Hepatocyte (in vitro differentiated cells): ENCODE measurements at regions not wholly inside any gene's neighbourhood (a gene's known extent, or its start where the extent isn't known, plus 50 kb on each side); places are given as distances from the start of the nearest gene placed in this dataset.

Experiments
- DNase-seq: peaks from one replicate; pipeline ENCODE4 v3.0.0-alpha.2; 2016; ENCODE audit warnings: low spot score
- H2AFZ ChIP-seq: fragments of 200-600 bp; sonication (generic); 2 replicates; pipeline ENCODE4 v1.6.0; 2016; ENCODE audit warnings: antibody characterized with exemption, mild to moderate bottlenecking
- H3K27ac ChIP-seq: fragments of 200-600 bp; sonication (generic); 2 replicates; pipeline ENCODE4 v1.5.1; 2016; ENCODE audit warnings: mild to moderate bottlenecking
- H3K27me3 ChIP-seq: fragments of 200-600 bp; sonication (generic); 2 replicates; pipeline ENCODE4 v1.6.1; 2016
- H3K36me3 ChIP-seq: fragments of 200-600 bp; sonication (generic); replicated peaks from 2 replicates; pipeline ENCODE4 v1.5.1; 2016; ENCODE audit warnings: low read depth; ENCODE audit not compliant: insufficient read depth
- H3K4me1 ChIP-seq: fragments of 200-600 bp; sonication (generic); 2 replicates; pipeline ENCODE4 v1.5.1; 2016; ENCODE audit warnings: mild to moderate bottlenecking, moderate library complexity; ENCODE audit not compliant: insufficient read depth
- H3K4me2 ChIP-seq: fragments of 200-600 bp; sonication (generic); 2 replicates; pipeline ENCODE4 v1.6.0; 2016
- H3K4me3 ChIP-seq: fragments of 200-600 bp; sonication (generic); 2 replicates; pipeline ENCODE4 v1.5.1; 2016; ENCODE audit warnings: mild to moderate bottlenecking
- H3K79me2 ChIP-seq: fragments of 200-600 bp; sonication (generic); 2 replicates; pipeline ENCODE4 v1.6.0; 2017; ENCODE audit warnings: mild to moderate bottlenecking
- H3K9me2 ChIP-seq: fragments of 200-600 bp; sonication (generic); replicated peaks from 2 replicates; pipeline ENCODE4 v1.6.0; 2017; ENCODE audit warnings: mild to moderate bottlenecking; ENCODE audit not compliant: insufficient read depth
- H3K9me3 ChIP-seq: fragments of 200-600 bp; sonication (generic); 2 replicates; pipeline ENCODE4 v1.5.1; 2016; ENCODE audit warnings: low read depth, mild to moderate bottlenecking
- H4K20me1 ChIP-seq: fragments of 200-600 bp; sonication (generic); 2 replicates; pipeline ENCODE4 v1.6.0; 2016; ENCODE audit warnings: mild to moderate bottlenecking; ENCODE audit not compliant: insufficient read depth, poor library complexity, severe bottlenecking
- CTCF ChIP-seq: fragments of 200-600 bp; sonication (generic); IDR thresholded peaks from 2 replicates; pipeline ENCODE4 v1.5.1; 2016; ENCODE audit warnings: antibody characterized with exemption, mild to moderate bottlenecking; ENCODE audit not compliant: poor library complexity
- EZH2 ChIP-seq: fragments of 200-600 bp; sonication (generic); IDR thresholded peaks from 2 replicates; pipeline ENCODE4 v1.6.1; 2016; ENCODE audit warnings: antibody characterized with exemption, mild to moderate bottlenecking, borderline replicate concordance
- EZH2phosphoT487 ChIP-seq: fragments of 200-600 bp; sonication (generic); IDR thresholded peaks from one replicate; pipeline ENCODE4 v1.6.1; 2018; ENCODE audit warnings: antibody characterized with exemption, mild to moderate bottlenecking, low read depth, moderate library complexity; ENCODE audit not compliant: unreplicated experiment, severe bottlenecking
- WGBS: methylation state at CpG from one replicate; pipeline ENCODE4 v1.1.6; 2016; ENCODE audit warnings: low lambda C conversion rate; ENCODE audit errors: missing lambda C conversion rate; 5-methylcytosine and 5-hydroxymethylcytosine counted together

- no peak for TF ChIP-seq CTCF
- no peak for TF ChIP-seq EZH2phosphoT487
- no peak for TF ChIP-seq EZH2
- Histone ChIP-seq H3K79me2 (no peaks in the 10 kb centered on the region), H2AFZ (no peak overlapping the region), H3K9me3 (no peaks in the 10 kb centered on the region), H3K4me2 (no peak overlapping the region), H3K27me3 (no peaks in the 10 kb centered on the region), H3K9me2 (no peaks in the 10 kb centered on the region), H3K4me1 (no peaks in the 10 kb centered on the region), H3K27ac (peak overlapping the region; percentile 13), H4K20me1 (no peaks in the 10 kb centered on the region), H3K4me3 (no peak overlapping the region), H3K36me3 (no peaks in the 10 kb centered on the region)
- DNase-seq = no peak
- 89% methylated on average over 2 of the region's 2 CpGs for WGBS
Measured at GRCh38 chr4:23733476-23733875, 156.4 kb downstream of the PPARGC1A start.

GRCh38 chr4:23730998-23731397 lies 158.8 kb downstream of the PPARGC1A start:
- Histone ChIP-seq H3K4me1 (no peaks in the 10 kb centered on the region), H3K27me3 (no peaks in the 10 kb centered on the region), H3K36me3 (no peaks in the 10 kb centered on the region), H3K79me2 (no peaks in the 10 kb centered on the region), H2AFZ (no peak overlapping the region), H3K9me3 (no peaks in the 10 kb centered on the region), H3K4me2 (no peak overlapping the region), H3K9me2 (no peaks in the 10 kb centered on the region), H3K27ac (no peak overlapping the region), H3K4me3 (no peak overlapping the region), H4K20me1 (no peaks in the 10 kb centered on the region)
- DNase-seq = no peak
- TF ChIP-seq EZH2phosphoT487 (no peak), EZH2 (no peak), CTCF (no peak)

GRCh38 chr4:23728971-23729370 lies 160.9 kb downstream of the PPARGC1A start:
- H4K20me1 ChIP-seq = no peaks in the 10 kb centered on the region
- no peak for DNase-seq
- no peaks in the 10 kb centered on the region for H3K36me3 ChIP-seq
- TF ChIP-seq EZH2 (no peak), EZH2phosphoT487 (no peak), CTCF (no peak)
- H3K9me2 ChIP-seq = no peaks in the 10 kb centered on the region
- no peak overlapping the region for H3K4me3 ChIP-seq
- no peak overlapping the region for H3K4me2 ChIP-seq
- H3K27ac ChIP-seq = no peak overlapping the region
- no peak overlapping the region for H2AFZ ChIP-seq
- H3K27me3 ChIP-seq = no peaks in the 10 kb centered on the region
- no peaks in the 10 kb centered on the region for H3K4me1 ChIP-seq
- H3K79me2 ChIP-seq = no peaks in the 10 kb centered on the region
- no peaks in the 10 kb centered on the region for H3K9me3 ChIP-seq

- H3K4me2 ChIP-seq = no peak overlapping the region
- H3K27ac ChIP-seq = no peak overlapping the region
- no peaks in the 10 kb centered on the region for H3K4me1 ChIP-seq
- H3K27me3 ChIP-seq = no peaks in the 10 kb centered on the region
- no peak for DNase-seq
- no peak overlapping the region for H3K4me3 ChIP-seq
- H3K36me3 ChIP-seq = no peaks in the 10 kb centered on the region
- H4K20me1 ChIP-seq = no peaks in the 10 kb centered on the region
- no peaks in the 10 kb centered on the region for H3K9me2 ChIP-seq
- TF ChIP-seq EZH2phosphoT487 (no peak), CTCF (no peak), EZH2 (no peak)
- H2AFZ ChIP-seq = no peak overlapping the region
- no peaks in the 10 kb centered on the region for H3K9me3 ChIP-seq
- no peaks in the 10 kb centered on the region for H3K79me2 ChIP-seq
Measured at GRCh38 chr4:23728393-23728792, 161.5 kb downstream of the PPARGC1A start.
